ENCODE measurements at regions not wholly inside any gene's neighbourhood (a gene's known extent, or its start where the extent isn't known, plus 50 kb on each side); places are given as distances from the start of the nearest gene placed in this dataset.

DNA sequence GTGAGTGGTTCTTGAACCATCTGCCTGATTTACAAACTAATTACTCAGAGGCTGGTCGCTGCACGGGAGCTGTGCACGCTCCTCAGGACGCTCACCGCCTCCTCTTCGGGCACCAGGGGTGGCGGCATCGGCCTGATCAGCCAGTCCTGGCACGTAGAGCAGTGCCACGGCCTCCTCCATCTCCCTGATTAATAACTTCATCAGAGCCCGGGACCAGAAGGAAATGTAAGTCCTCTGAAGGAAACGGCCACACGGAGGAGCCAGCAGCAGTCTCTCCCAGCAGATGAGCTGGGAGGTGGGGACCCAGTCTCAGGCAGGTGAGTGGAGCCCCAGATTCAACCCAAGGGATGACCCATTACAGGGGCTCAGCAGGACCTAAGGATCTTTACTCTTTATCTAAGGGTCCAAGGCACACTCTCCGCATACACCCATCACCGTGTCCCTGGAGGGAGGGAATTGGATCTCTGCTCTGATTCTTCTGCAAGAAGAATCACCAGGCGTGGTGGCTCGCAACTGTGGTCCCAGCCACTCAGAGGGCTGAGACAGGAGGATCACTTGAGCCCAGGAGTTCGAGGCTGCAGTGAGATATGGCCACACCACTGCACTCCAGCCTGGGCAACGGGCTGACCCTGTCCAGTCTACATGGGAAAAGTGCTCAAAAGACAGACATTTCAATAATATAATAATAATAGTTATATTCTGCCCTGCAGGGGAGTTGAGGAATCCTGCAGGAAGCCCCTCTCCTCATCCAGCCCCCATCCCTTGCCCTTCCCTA is 366.5 kb downstream of the SEC14L1 start:
- no peak for TF ChIP-seq CTCF (IDR thresholded peaks at IDR 0.05)
- TF ChIP-seq POLR2AphosphoS5 (IDR thresholded peaks at IDR 0.05), result no peak
- no peak for TF ChIP-seq POLR2A (IDR thresholded peaks at IDR 0.05; ENCODE audit: low read depth)
